Upper lobe of left lung (tissue), 4 donors: ENCODE measurements at regions not wholly inside any gene's neighbourhood (a gene's known extent, or its start where the extent isn't known, plus 50 kb on each side); places are given as distances from the start of the nearest gene placed in this dataset.

ENCODE experiments used
- POLR2AphosphoS5 ChIP-seq, 2 donors: sonication (generic); formaldehyde crosslinking; IDR thresholded peaks; one replicate each; pipeline ENCODE4 v1.5.1; 2017; ENCODE audit warnings: antibody characterized with exemption in 2 of 2
- TF ChIP-seq, protein P1 (sequence below), 6 experiments: fragments of 450-650 bp in 4 of 6; fragments of 200-600 bp in 2 of 6; sonication (generic) in 2 of 6; IDR thresholded peaks; one replicate each; pipeline ENCODE4 v1.5.1; 2016 to 2019; ENCODE audit warnings: antibody characterized with exemption in 6 of 6

DNA sequence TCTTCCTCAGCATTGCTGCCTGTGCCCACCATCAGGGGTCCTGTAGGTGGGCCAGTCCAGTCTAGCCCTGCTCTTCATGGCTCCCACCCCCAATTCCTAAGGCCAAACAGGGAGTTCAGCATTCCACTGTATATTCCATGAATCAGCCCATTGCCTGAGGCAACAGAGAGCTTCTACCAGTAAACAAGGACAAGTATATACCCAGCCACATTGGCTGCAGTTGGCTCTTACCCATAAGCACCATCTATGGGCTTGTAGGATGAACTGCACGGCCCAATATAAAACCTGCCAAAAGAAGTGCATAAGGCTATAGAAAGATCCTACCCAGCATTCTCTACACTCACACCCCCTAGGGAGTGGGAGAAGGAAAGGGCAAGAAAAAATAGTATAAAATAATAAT is 95.1 kb upstream of the SALL3 start:
- TF ChIP-seq, protein P1, sequence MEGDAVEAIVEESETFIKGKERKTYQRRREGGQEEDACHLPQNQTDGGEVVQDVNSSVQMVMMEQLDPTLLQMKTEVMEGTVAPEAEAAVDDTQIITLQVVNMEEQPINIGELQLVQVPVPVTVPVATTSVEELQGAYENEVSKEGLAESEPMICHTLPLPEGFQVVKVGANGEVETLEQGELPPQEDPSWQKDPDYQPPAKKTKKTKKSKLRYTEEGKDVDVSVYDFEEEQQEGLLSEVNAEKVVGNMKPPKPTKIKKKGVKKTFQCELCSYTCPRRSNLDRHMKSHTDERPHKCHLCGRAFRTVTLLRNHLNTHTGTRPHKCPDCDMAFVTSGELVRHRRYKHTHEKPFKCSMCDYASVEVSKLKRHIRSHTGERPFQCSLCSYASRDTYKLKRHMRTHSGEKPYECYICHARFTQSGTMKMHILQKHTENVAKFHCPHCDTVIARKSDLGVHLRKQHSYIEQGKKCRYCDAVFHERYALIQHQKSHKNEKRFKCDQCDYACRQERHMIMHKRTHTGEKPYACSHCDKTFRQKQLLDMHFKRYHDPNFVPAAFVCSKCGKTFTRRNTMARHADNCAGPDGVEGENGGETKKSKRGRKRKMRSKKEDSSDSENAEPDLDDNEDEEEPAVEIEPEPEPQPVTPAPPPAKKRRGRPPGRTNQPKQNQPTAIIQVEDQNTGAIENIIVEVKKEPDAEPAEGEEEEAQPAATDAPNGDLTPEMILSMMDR (IDR thresholded peaks at IDR 0.05), result no peak
- no peak for TF ChIP-seq POLR2AphosphoS5 (IDR thresholded peaks at IDR 0.05)
